ENCODE measurements at regions not wholly inside any gene's neighbourhood (a gene's known extent, or its start where the extent isn't known, plus 50 kb on each side); places are given as distances from the start of the nearest gene placed in this dataset.

DNA sequence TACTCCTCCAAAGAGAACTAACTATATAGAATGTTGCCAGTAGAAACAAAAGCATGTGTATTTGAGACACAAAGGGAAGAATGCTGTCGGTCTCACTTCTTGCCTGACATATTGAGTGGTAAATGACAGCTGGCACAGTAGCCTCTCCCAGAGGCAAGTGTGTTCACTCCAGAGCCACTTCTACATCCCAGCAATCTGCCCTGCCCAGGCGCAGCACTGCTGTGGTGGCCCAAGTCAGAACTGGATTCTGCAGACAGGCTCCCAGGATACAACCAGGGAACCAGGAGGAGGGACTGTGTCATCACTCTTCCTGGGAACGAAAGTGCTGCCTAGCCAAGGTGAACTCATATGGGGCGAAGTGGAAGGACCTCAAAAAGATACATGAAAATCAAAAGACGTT lies 103.2 kb upstream of the ARMC2 start:
- Mint-ChIP-seq H3K27ac (no peak overlapping the region), H3K9me3 (no peaks in the 10 kb centered on the region), H3K4me1 (ENCODE audit: low read depth) (peaks cover 6% of the 10 kb centered on the region), H3K4me3 (ENCODE audit: low read depth) (no peak overlapping the region), H3K27me3 (ENCODE audit: low read depth) (peaks cover 61% of the 10 kb centered on the region), H3K36me3 (ENCODE audit: low read depth) (no peaks in the 10 kb centered on the region)
- DNase-seq (ENCODE audit: low spot score) = no peak
- intact Hi-C loops (cut with micrococcal nuclease) = loop anchor here (5.0 kb wide), 2 partner anchors 33 to 37 kb away; no protein-coding TSS in a partner anchor

DNA sequence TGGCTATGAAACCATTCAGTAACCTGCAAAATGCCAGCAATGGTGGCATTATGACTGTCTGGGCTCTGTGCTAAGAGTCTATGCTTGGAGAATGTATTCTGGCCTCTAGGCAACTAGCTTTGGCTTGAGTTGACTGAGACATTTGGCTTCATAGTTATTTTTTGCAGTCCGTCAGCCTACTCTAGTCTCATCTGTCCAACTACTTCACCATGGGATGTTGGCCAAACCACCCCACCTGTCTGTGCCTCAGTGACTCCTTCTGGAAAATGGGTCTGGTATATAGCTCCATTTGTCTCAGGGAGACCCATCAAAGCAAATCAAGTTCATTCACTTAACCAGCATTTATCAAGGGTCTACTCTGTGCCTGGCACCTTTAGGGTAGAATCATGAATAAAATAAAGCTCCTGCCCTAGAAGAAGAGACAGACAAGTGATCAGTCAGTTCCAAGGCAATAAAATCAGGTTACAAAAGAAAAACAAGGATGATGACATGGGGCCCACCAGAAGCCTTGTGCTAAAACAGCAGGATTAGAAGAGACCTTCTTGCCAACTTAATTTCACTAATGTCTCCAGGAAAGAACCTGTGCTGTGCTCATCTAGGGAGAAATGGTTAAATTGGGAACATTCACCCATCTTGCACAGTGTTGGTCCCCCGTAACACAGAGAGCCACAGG lies 102.4 kb upstream of the ARMC2 start:
- peaks cover 57% of the 10 kb centered on the region for H3K27me3 Mint-ChIP-seq (ENCODE audit: low read depth)
- H3K36me3 Mint-ChIP-seq (ENCODE audit: low read depth) = no peaks in the 10 kb centered on the region
- DNase-seq (ENCODE audit: low spot score) = no peak
- intact Hi-C loops (cut with micrococcal nuclease) = loop anchor here (5.0 kb wide), 1 partner anchor 33 kb away; no protein-coding TSS in a partner anchor
- peaks cover 6% of the 10 kb centered on the region for H3K4me1 Mint-ChIP-seq (ENCODE audit: low read depth)
- H3K9me3 Mint-ChIP-seq = no peaks in the 10 kb centered on the region
- H3K4me3 Mint-ChIP-seq (ENCODE audit: low read depth) = no peak overlapping the region
- H3K27ac Mint-ChIP-seq = no peak overlapping the region

GRCh38 chr6:108746366-108746765 lies 101.9 kb upstream of the ARMC2 start:
- Mint-ChIP-seq H3K27me3 (ENCODE audit: low read depth) (peaks cover 59% of the 10 kb centered on the region), H3K9me3 (no peaks in the 10 kb centered on the region), H3K4me3 (ENCODE audit: low read depth) (no peak overlapping the region), H3K36me3 (ENCODE audit: low read depth) (no peaks in the 10 kb centered on the region), H3K4me1 (ENCODE audit: low read depth) (peaks cover 6% of the 10 kb centered on the region), H3K27ac (no peak overlapping the region)
- DNase-seq (ENCODE audit: low spot score) = no peak
- intact Hi-C loops (cut with micrococcal nuclease) = loop anchor here (5.0 kb wide), 1 partner anchor 34 kb away; no protein-coding TSS in a partner anchor

- Mint-ChIP-seq H3K4me1 (ENCODE audit: low read depth) (peaks cover 6% of the 10 kb centered on the region), H3K4me3 (ENCODE audit: low read depth) (no peak overlapping the region), H3K36me3 (ENCODE audit: low read depth) (no peaks in the 10 kb centered on the region), H3K27ac (no peak overlapping the region), H3K9me3 (no peaks in the 10 kb centered on the region), H3K27me3 (ENCODE audit: low read depth) (peaks cover 56% of the 10 kb centered on the region)
- intact Hi-C loops (cut with micrococcal nuclease) = loop anchor here (5.0 kb wide), 1 partner anchor 35 kb away; no protein-coding TSS in a partner anchor
- no peak for DNase-seq (ENCODE audit: low spot score)
Measured at GRCh38 chr6:108746836-108747575, 101.2 kb upstream of the ARMC2 start.

DNA sequence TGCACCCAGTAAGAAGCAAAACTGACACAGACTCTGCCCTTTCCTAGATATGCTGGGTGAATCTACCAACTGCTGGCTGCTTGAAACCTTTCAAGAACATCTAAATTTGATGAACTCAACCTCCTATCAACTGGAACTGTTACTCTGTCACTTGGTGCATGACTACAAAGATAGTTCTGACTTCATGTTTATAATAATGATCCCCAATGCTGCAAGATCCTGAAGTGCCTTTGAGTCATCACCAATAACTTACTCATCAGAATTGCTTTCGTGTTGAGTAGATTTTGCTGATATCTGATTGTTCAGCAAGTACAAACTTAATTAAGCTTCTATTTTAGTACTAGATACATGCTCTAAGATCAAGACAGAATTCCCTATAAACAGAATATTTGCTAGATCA lies 100.2 kb upstream of the ARMC2 start:
- H3K36me3 Mint-ChIP-seq (ENCODE audit: low read depth) = no peaks in the 10 kb centered on the region

GRCh38 chr6:108748959-108749358 lies 99.3 kb upstream of the ARMC2 start:
- Mint-ChIP-seq H3K36me3 (ENCODE audit: low read depth) (no peaks in the 10 kb centered on the region), H3K9me3 (no peaks in the 10 kb centered on the region), H3K27ac (no peak overlapping the region), H3K4me1 (ENCODE audit: low read depth) (peaks cover 6% of the 10 kb centered on the region), H3K27me3 (ENCODE audit: low read depth) (peaks cover 43% of the 10 kb centered on the region), H3K4me3 (ENCODE audit: low read depth) (no peak overlapping the region)
- intact Hi-C loops (cut with micrococcal nuclease) = loop anchor here (5.0 kb wide), 1 partner anchor 37 kb away; no protein-coding TSS in a partner anchor
- DNase-seq (ENCODE audit: low spot score) = no peak

More for the DNA sequence above, 100.2 kb upstream of the ARMC2 start:
- intact Hi-C loops (cut with micrococcal nuclease) = loop anchor here (5.0 kb wide), 1 partner anchor 36 kb away; no protein-coding TSS in a partner anchor
- DNase-seq (ENCODE audit: low spot score) = no peak
- peaks cover 6% of the 10 kb centered on the region for H3K4me1 Mint-ChIP-seq (ENCODE audit: low read depth)
- no peak overlapping the region for H3K4me3 Mint-ChIP-seq (ENCODE audit: low read depth)
- H3K27ac Mint-ChIP-seq = no peak overlapping the region
- H3K27me3 Mint-ChIP-seq (ENCODE audit: low read depth) = peaks cover 51% of the 10 kb centered on the region
- no peaks in the 10 kb centered on the region for H3K9me3 Mint-ChIP-seq

- Mint-ChIP-seq H3K27ac (no peak overlapping the region), H3K27me3 (ENCODE audit: low read depth) (peaks cover 36% of the 10 kb centered on the region), H3K36me3 (ENCODE audit: low read depth) (no peaks in the 10 kb centered on the region), H3K4me1 (ENCODE audit: low read depth) (peaks cover 6% of the 10 kb centered on the region), H3K9me3 (no peaks in the 10 kb centered on the region), H3K4me3 (ENCODE audit: low read depth) (no peak overlapping the region)
- DNase-seq (ENCODE audit: low spot score) = no peak
- intact Hi-C loops (cut with micrococcal nuclease) = no loop called here
Measured at GRCh38 chr6:108750801-108751200, 97.4 kb upstream of the ARMC2 start.

DNA sequence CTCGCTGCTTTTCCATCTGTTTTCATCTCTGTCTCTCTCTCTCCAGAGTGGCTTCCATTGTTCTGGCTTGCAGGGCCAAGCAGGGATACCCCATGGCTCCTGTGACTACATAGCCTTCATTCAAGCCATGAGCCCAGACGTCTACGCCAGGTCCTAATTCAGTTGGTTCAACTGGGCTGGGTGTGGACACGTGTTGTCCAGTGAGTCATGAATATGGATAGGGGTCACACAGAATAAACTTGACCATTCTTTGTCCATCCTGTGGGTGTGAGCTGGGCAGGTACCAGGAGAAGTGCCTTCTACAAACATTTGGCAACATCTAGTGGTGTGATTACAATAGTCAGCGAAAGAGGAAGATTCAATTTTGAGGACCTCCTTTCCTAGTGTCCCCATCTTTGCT lies 96.9 kb upstream of the ARMC2 start:
- no peaks in the 10 kb centered on the region for H3K9me3 Mint-ChIP-seq
- H3K4me1 Mint-ChIP-seq (ENCODE audit: low read depth) = peaks cover 6% of the 10 kb centered on the region
- H3K27me3 Mint-ChIP-seq (ENCODE audit: low read depth) = peaks cover 36% of the 10 kb centered on the region
- intact Hi-C loops (cut with micrococcal nuclease) = no loop called here
- H3K36me3 Mint-ChIP-seq (ENCODE audit: low read depth) = no peaks in the 10 kb centered on the region
- no peak overlapping the region for H3K27ac Mint-ChIP-seq
- H3K4me3 Mint-ChIP-seq (ENCODE audit: low read depth) = no peak overlapping the region
- DNase-seq (ENCODE audit: low spot score) = no peak

DNA sequence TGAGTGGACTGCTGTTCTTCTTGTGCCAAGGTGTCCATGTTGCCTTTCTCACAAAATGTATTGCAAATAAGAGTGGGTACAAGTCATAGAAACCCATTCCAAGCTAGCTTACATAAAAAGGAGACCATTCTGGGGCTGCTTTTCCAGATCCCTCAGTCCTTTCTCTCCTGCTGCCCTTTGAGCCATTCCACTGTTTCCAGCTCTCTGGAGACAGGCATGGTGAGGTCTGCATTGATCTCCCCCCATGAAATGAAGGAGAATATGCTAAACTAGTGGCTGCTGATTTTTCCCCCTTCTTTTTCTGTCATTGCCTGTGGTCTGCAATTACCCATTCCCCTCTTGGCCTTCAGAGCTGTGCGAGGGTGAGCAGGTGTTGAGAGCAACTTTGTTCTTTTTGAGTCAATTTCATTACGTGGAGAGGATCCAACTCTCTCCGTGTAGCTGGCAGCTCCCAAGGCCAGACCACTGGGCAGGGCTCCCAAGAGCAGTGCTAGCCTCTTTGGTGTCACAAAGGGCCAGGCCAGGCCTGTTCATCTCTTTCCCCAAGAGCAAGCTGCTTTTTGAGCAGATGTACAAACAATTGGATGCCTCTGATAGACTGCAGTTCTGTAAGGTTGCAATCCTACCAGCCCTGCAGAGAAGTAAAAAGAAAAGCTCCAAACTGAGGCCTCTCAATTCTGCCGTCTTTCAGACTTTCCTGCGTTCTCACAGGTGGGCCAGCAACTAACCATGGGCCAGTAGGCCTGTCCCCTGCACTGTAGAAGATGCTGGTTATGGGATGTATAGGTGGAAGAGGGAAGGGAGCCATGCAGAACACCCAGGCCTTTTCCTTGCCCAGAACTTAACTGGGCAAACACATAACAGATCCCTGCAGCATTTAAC lies 96.1 kb upstream of the ARMC2 start:
- no peak overlapping the region for H3K4me3 Mint-ChIP-seq (ENCODE audit: low read depth)

DNA sequence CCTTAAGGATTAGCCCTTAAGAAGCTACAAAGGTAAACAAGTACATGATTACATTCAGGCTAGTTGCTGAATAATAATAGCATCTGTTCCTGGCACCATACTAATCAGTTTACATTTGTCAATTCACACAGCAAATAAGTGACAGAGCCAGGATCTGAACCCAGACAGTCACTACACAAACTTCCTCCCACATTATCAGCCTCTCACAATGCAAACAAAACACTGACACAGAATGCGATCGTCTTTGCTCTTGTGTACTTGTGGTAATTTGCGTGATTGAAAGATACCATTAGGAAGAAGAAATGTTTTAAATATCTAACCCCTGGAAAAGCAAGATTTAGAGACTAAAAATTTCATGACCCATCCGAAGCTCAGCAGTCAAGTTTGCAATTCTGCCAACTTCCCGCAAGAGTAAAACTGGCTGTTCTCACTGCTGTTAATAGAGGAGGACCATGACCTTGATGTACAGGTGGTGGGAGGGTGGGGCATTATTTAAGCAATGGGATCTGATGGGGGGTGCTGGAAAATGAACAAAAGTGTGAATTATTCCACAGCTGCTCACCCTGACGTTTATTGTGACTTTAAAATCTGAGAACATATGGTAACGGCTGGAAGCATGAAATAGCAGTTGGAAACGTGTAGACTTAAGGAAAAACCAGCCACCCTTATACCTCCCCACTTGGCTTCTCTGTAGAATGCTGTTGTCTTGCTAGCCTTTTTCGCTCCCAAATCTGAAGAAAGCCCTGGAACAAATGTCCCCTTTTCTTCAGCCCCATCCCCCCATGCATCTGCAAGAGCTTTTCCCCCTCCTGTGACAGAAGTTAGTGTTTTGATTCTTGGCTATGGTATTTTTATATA lies 95.3 kb upstream of the ARMC2 start:
- Mint-ChIP-seq H3K27me3 (ENCODE audit: low read depth) (peaks cover 29% of the 10 kb centered on the region), H3K36me3 (ENCODE audit: low read depth) (no peaks in the 10 kb centered on the region), H3K4me1 (ENCODE audit: low read depth) (peaks cover 3% of the 10 kb centered on the region), H3K27ac (no peak overlapping the region), H3K4me3 (ENCODE audit: low read depth) (no peak overlapping the region), H3K9me3 (no peaks in the 10 kb centered on the region)
- DNase-seq (ENCODE audit: low spot score) = no peak
- intact Hi-C loops (cut with micrococcal nuclease) = no loop called here

More for the DNA sequence above, 96.1 kb upstream of the ARMC2 start:
- no peak for DNase-seq (ENCODE audit: low spot score)
- Mint-ChIP-seq H3K36me3 (ENCODE audit: low read depth) (no peaks in the 10 kb centered on the region), H3K4me1 (ENCODE audit: low read depth) (peaks cover 6% of the 10 kb centered on the region), H3K9me3 (no peaks in the 10 kb centered on the region), H3K27me3 (ENCODE audit: low read depth) (peaks cover 36% of the 10 kb centered on the region), H3K27ac (no peak overlapping the region)
- intact Hi-C loops (cut with micrococcal nuclease) = no loop called here

GRCh38 chr6:108755257-108756240 lies 92.7 kb upstream of the ARMC2 start:
- H3K27me3 Mint-ChIP-seq (ENCODE audit: low read depth) = peaks cover 23% of the 10 kb centered on the region
- DNase-seq (ENCODE audit: low spot score) = no peak
- no peak overlapping the region for H3K4me3 Mint-ChIP-seq (ENCODE audit: low read depth)
- intact Hi-C loops (cut with micrococcal nuclease) = no loop called here
- H3K36me3 Mint-ChIP-seq (ENCODE audit: low read depth) = no peaks in the 10 kb centered on the region
- H3K4me1 Mint-ChIP-seq (ENCODE audit: low read depth) = no peaks in the 10 kb centered on the region
- no peaks in the 10 kb centered on the region for H3K9me3 Mint-ChIP-seq
- H3K27ac Mint-ChIP-seq = no peak overlapping the region
